ENCODE measurements at regions not wholly inside any gene's neighbourhood (a gene's known extent, or its start where the extent isn't known, plus 50 kb on each side); places are given as distances from the start of the nearest gene placed in this dataset.

DNA sequence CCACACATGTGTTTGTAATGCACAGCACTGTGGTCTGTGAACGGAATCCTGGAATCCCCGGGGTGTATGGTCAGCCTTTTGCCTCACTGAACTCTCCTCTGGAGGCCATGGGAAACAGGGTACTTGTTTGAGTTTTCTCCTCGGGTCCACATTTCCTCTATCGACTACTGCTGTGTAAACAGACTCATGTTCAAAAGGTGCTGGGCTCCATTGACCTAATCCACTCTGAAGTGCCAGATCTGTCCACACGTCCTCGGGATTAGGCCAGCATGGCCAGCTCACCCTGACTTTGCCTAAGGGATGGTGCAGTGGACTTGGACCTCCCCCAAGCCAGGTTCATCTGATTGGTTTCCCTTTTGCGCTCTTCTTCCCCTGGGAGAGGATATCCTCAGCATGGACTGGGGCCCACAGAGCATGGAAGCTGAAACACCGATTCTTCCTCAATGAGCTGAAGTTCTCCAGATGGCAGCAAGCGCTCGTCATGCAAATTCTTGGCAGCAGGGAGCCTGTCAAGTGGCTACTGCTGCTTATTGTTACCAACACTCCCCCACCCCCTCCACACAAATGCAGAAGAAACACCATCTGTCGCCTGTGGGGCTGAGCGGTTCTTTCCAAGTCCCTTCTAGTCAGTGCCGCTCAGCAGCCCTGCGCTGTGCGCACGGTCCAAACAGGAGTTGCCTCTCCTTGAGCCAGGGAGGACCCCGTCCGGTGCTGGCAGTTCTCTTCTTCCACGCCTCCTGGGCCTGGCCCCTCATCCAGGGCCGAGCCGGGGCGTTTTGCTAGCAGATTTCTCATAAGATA lies 292.6 kb upstream of the MARCKS start:
- DNase-seq (ENCODE audit: low read depth), result peak; percentile 94

- no peak for DNase-seq (ENCODE audit: low read depth)
These were observed 291.8 kb upstream of the MARCKS start for GRCh38 chr6:113565306-113565705.

GRCh38 chr6:113570161-113570560 lies 287.0 kb upstream of the MARCKS start:
- peak; percentile 32 for DNase-seq (ENCODE audit: low read depth)

DNA sequence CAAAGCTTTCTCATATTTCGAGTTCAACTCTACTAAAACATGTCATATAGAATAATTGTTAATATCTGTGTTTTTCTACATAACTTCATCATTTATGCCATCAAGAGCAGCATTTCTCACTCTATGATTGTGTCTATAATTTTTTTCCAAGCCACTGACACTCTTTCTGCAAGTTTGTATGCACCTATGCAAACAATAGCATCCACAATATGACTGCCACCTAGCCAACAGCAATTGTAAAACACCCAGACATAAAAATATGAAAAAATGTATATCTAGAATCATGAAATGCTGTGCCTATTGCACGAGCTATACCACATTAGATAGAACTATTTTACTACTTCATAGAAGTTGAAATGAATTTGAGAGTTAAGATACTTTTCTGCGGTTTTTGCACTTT lies 286.5 kb upstream of the MARCKS start:
- no peak for DNase-seq (ENCODE audit: low read depth)

DNA sequence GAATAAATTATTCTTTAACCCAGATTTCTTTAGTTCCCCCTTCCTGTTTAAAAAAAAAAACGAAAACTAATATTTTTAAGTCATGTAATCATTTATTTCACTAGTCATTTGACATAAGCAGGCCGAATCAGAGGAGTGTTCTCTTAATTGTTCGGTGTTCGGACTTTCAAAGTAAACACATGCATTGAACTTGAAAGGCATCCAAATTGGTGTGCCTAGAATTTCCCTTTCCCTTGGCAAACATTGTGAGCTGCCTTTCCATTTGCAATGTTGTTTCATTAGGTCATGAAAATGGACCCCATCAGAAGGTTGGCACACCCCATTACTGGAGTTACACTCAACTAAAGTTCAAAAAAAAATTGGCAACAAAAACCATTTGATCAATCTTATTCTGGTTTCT lies 283.0 kb upstream of the MARCKS start:
- DNase-seq (ENCODE audit: low read depth), result no peak

GRCh38 chr6:113576310-113576709 lies 280.8 kb upstream of the MARCKS start:
- no peak for DNase-seq (ENCODE audit: low read depth)

DNA sequence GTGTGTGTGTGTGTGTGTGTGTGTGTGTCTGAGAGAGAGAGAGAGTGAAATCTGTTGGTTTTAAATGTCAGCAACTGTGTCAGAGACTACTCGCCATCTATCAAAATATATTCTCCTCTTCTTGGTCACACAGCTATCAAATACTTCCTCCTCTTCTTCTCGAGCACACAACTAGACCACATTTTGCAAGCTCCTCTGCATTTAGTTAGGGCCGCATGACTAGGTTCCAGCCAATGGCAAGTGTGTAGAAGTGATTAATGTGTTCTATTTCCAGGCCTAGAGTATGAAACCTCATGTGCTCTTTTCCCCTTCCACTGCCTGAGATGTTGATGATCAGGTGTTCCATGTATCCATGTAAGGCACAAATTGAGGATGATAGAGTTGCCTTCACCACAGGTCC lies 278.5 kb upstream of the MARCKS start:
- DNase-seq (ENCODE audit: low read depth), result no peak

GRCh38 chr6:113584767-113585166 lies 272.4 kb upstream of the MARCKS start:
- no peak for DNase-seq (ENCODE audit: low read depth)

- no peak for DNase-seq (ENCODE audit: low read depth)
These were observed 271.9 kb upstream of the MARCKS start for GRCh38 chr6:113585246-113585645.

DNA sequence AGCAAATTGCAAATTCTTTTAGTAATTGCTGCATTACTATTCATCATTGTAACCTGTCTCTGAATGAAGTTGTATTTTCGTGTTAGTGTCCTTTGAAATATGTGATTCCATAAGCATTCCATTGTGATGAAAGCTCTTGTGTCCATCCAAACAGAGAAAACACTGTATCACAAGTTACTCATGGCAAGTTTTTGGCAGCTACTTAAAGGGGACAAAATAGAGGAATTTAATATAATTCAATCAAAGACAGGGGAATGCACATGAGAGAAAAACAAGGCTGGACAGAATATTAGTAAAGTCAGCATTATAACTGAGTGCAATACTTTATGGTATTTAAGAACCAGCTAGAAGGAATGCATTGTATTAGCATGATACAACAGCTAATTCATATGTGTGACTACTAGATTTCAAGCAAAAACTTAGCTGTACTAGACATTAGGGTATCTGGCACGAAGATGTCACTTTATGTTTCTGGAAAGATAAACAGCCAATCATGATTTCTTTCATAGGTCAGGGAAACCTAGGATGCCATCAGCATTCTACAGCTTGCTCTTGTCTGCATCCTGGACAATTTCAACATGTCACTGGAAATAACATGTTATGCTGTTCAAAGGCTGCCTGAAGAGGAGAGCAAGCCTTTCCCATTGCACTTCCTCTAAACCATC lies 270.6 kb upstream of the MARCKS start:
- peak; percentile 61 for DNase-seq (ENCODE audit: low read depth)

GRCh38 chr6:113587078-113587699 lies 270.0 kb upstream of the MARCKS start:
- no peak for DNase-seq (ENCODE audit: low read depth)

GRCh38 chr6:113588646-113589045 lies 268.5 kb upstream of the MARCKS start:
- peak; percentile 34 for DNase-seq (ENCODE audit: low read depth)

DNA sequence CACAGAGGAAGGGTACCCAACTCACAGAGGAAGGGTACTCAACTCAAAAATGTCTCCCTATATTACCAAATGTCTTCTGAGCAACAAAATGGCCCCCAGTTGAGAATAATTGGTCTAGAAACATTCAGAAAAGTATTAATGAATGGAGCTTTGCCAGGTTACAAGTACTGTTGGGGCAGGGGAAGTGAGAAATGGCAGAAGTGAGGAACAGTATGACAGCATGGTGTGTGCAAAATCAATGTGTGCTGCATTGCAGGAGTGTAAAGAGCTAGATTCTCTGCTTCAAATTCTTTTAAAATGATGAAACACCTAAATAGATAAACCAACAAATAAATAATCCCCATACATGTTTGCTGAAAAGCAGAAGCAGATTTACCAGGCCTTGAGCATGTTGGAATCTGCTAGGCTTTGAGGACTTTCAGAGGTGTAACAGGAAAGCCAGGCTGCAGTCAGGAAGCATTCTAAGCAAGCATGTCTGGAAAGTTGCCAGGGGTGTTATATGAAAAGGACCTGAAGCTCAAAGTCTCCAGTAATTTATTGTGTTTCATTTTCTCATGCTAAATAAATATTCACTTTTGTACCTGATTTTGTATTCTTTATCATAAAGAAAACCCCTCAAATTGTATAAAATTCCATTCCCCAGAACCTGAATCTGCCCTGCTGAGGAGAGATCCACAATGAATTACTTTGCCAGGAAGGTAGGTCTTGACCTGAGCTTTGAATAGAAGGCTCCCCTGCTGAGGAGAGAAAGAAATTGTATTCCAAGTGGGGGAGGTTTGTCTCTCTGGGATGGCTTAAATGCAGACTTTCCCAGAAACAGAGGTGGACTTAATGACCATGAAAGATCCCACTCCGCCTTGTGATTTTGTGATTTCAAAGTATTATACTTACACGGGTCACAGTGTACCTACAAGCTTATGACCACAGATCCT lies 265.0 kb upstream of the MARCKS start:
- DNase-seq (ENCODE audit: low read depth), result no peak

DNA sequence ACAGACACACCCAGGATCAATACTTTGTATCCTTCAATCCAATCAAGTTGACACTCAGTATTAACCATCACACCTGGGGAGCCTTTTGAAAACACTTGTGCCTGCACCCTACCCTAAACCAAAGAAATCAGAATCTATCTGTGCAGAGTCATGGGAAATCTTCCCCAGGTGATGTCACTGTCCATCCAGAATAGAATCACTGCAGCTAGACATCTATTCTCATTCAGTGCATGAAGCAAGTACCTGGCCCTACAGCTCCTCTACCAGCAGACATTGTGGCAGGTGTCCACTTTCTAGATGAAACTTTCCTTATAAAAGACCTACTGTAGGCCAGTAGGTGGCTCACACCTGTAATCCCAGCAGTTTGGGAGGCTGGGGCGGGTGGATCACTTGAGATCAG lies 262.4 kb upstream of the MARCKS start:
- DNase-seq (ENCODE audit: low read depth), result no peak

GRCh38 chr6:113595911-113596376 lies 261.2 kb upstream of the MARCKS start:
- peak; percentile 92 for DNase-seq (ENCODE audit: low read depth)

- peak; percentile 31 for DNase-seq (ENCODE audit: low read depth)
These were observed 260.5 kb upstream of the MARCKS start for GRCh38 chr6:113596387-113597230.

DNA sequence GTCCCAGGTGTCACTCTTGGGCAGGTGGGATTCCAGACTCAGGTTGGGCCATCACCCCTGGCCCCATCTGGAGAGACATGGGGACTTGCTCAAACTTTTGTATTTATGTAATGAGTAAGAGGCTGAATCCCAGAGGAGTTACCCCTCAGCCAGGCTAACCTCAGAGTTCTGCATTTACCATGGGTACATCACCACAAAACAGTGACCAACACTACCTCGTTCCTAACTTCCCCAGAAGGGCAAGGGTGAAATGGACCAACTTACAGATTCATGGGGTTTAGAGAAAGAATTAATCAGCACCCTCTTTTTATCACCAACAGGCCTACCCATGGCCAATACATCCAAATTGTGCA lies 259.9 kb upstream of the MARCKS start:
- DNase-seq (ENCODE audit: low read depth), result peak; percentile 38

- DNase-seq (ENCODE audit: low read depth), result no peak
These were observed 258.4 kb upstream of the MARCKS start for GRCh38 chr6:113598786-113599185.

DNA sequence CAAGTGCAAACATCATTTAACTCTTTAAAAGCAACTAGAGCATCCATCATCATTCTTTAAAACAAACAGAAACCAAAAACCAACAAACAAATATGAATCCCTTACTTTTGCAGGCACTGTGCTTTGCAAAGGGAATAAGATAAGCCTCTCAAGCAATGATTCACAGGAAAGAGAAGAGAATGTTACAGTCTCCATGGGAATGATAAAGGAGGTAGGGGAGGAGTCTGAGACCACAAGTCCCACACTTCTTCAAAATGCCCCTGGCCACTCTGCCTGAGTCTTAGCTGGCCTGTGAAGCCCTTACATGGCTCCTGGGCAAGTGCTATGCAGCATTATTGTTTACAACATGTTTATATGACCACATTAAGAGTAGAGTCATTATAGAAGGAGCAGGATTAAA lies 257.7 kb upstream of the MARCKS start:
- no peak for DNase-seq (ENCODE audit: low read depth)

GRCh38 chr6:113600551-113601339 lies 256.4 kb upstream of the MARCKS start:
- DNase-seq (ENCODE audit: low read depth), result no peak
